DOHH2 (cell line): ENCODE measurements at regions not wholly inside any gene's neighbourhood (a gene's known extent, or its start where the extent isn't known, plus 50 kb on each side); places are given as distances from the start of the nearest gene placed in this dataset.

ENCODE experiments used
- CTCF ChIP-seq: fragments of 200-600 bp; sonication (generic); IDR thresholded peaks from one replicate; pipeline ENCODE4 v1.5.1; 2014; ENCODE audit warnings: antibody characterized with exemption, mild to moderate bottlenecking, low read depth, low read length; ENCODE audit not compliant: poor library complexity, severe bottlenecking
- EZH2phosphoT487 ChIP-seq: fragments of 200-600 bp; sonication (generic); IDR thresholded peaks from 2 replicates; pipeline ENCODE4 v1.6.1; 2017; ENCODE audit warnings: borderline replicate concordance, mild to moderate bottlenecking, antibody characterized with exemption, low read length, moderate library complexity, mixed read lengths

GRCh38 chr10:111261081-111261615, 184.3 kb downstream of the ADRA2A start:
- TF ChIP-seq EZH2phosphoT487 (no peak), CTCF (no peak)
